ENCODE measurements at regions not wholly inside any gene's neighbourhood (a gene's known extent, or its start where the extent isn't known, plus 50 kb on each side); places are given as distances from the start of the nearest gene placed in this dataset.
"Not testable (repeated sequence)": the region's sequence is repeated elsewhere in the genome, so short reads cannot be mapped to it uniquely, and the experiment has no call there.

DNA sequence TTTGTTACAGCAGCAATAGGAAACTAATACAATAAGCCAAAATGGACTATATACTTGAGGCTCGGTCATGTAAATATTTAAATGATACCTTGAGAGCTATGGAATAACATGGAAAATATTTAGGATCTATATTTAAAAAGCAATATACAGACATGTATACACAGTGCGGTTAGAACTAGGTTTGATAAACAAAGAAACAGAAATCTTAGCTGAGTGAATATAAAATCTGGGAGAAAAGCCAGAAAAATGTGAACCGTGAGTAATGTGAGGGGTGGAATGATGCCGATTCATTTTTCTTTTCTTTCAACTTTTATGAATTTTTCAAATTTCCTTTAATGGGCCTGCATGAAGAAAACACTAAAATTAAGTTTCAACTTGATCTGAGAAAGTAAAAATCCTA is 104.1 kb downstream of the ATXN3L start:
- TF ChIP-seq, protein P1, sequence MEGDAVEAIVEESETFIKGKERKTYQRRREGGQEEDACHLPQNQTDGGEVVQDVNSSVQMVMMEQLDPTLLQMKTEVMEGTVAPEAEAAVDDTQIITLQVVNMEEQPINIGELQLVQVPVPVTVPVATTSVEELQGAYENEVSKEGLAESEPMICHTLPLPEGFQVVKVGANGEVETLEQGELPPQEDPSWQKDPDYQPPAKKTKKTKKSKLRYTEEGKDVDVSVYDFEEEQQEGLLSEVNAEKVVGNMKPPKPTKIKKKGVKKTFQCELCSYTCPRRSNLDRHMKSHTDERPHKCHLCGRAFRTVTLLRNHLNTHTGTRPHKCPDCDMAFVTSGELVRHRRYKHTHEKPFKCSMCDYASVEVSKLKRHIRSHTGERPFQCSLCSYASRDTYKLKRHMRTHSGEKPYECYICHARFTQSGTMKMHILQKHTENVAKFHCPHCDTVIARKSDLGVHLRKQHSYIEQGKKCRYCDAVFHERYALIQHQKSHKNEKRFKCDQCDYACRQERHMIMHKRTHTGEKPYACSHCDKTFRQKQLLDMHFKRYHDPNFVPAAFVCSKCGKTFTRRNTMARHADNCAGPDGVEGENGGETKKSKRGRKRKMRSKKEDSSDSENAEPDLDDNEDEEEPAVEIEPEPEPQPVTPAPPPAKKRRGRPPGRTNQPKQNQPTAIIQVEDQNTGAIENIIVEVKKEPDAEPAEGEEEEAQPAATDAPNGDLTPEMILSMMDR (conservative IDR thresholded peaks at IDR 0.05), result no peak
- Mint-ChIP-seq H3K4me1 (ENCODE audit: unreplicated experiment) (peaks cover 6% of the 10 kb centered on the region), H3K4me3 (no peak overlapping the region), H3K36me3 (no peaks in the 10 kb centered on the region), H3K9me3 (peaks cover 5% of the 10 kb centered on the region), H3K27me3 (no peaks in the 10 kb centered on the region), H3K27ac (no peak overlapping the region)
- DNase-seq (ENCODE audit: extremely low spot score, unreplicated experiment), result no peak

DNA sequence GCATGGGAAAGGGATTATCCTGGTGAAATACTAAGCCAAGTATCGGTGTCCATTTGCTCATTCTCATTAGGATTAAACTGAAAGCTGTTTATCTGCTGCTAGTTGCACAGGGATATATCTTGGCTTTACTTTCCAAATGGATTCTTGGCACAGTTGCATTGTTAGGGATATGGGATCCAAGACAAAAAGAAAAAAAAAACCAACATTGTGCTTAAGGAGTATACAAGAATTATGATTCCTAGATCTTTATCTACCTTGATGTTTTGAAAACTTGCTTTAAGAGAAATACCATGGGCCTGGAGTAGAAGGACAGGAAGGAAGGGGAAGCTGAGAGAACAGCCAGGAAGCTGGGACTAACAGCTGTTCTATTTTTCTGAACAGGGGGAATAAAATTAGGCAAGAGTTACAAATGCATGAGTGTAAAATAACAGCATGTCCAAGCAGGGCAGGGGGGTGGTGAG is 107.6 kb downstream of the ATXN3L start:
- TF ChIP-seq, protein P1 (conservative IDR thresholded peaks at IDR 0.05), result no peak
- Mint-ChIP-seq H3K36me3 (no peaks in the 10 kb centered on the region), H3K4me3 (no peak overlapping the region), H3K4me1 (ENCODE audit: unreplicated experiment) (peaks cover 5% of the 10 kb centered on the region), H3K9me3 (peaks cover 5% of the 10 kb centered on the region), H3K27ac (no peak overlapping the region), H3K27me3 (no peaks in the 10 kb centered on the region)
- no peak for DNase-seq (ENCODE audit: extremely low spot score, unreplicated experiment)

DNA sequence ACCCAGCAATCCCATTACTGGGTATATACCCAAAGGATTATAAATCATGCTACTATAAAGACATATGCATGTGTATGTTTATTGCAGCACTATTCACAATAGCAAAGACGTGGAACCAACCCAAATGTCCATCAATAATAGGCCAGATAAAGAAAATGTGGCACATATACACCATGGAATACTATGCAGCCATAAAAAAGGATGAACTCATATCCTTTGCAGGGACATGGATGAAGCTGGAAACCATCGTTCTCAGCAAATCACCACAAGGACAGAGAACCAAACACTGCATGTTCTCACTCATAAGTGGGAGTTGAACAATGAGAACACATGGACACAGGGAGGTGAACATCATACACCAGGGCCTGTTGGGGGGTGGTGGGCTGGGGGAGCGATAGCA is 109.7 kb downstream of the ATXN3L start:
- H3K27ac Mint-ChIP-seq; H3K27me3 Mint-ChIP-seq; H3K9me3 Mint-ChIP-seq; H3K4me3 Mint-ChIP-seq; H3K36me3 Mint-ChIP-seq; DNase-seq (ENCODE audit: extremely low spot score, unreplicated experiment); H3K4me1 Mint-ChIP-seq (ENCODE audit: unreplicated experiment): not testable (repeated sequence)

DNA sequence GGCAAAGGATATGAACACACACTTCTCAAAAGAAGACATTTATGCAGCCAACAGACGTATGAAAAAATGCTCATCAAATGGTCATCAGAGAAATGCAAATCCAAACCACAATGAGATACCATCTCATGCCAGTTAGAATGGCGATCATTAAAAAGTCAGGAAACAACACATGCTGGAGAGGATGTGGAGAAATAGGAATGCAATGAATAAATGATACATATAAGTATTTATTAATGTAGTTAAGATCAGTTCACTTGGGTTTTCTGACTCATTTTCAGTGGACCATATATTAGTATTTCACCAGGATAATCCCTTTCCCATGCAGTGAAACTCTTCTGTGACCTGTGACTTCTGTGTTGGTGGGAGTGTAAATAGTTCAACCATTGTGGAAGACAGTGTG is 110.1 kb downstream of the ATXN3L start:
- not testable (repeated sequence) for H3K27ac Mint-ChIP-seq; H3K4me3 Mint-ChIP-seq; H3K4me1 Mint-ChIP-seq (ENCODE audit: unreplicated experiment); DNase-seq (ENCODE audit: extremely low spot score, unreplicated experiment); H3K27me3 Mint-ChIP-seq; H3K36me3 Mint-ChIP-seq; H3K9me3 Mint-ChIP-seq

- no peaks in the 10 kb centered on the region for H3K36me3 Mint-ChIP-seq
- TF ChIP-seq, protein P1 (conservative IDR thresholded peaks at IDR 0.05), result no peak
- H3K4me1 Mint-ChIP-seq (ENCODE audit: unreplicated experiment), result peaks cover 4% of the 10 kb centered on the region
- no peaks in the 10 kb centered on the region for H3K27me3 Mint-ChIP-seq
- no peak for DNase-seq (ENCODE audit: extremely low spot score, unreplicated experiment)
- H3K27ac Mint-ChIP-seq, result no peak overlapping the region
- H3K4me3 Mint-ChIP-seq, result no peak overlapping the region
- H3K9me3 Mint-ChIP-seq, result no peaks in the 10 kb centered on the region
Observed at GRCh38 chrX:13208281-13208935, 111.4 kb downstream of the ATXN3L start.

DNA sequence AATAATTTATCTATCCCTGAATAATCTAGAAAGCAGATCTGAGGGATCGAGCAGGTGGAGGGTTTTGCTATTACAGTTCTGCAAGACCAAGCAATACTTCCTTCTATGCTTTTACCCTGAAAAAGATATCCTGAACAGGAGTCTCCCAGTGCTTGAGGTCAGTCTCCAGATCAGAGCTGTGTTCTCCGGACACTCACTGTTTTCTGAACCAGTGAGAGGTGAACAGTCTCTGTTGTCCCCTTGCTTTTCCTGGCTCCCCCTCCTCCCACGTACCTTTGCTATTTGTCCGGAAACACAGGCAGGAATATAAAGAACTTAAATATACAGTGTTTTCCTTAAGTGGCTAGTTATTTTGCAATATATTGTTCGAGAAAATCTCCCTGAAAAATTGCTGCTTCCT is 116.6 kb downstream of the ATXN3L start:
- Mint-ChIP-seq H3K27ac (no peak overlapping the region), H3K4me1 (ENCODE audit: unreplicated experiment) (peaks cover 22% of the 10 kb centered on the region), H3K27me3 (no peaks in the 10 kb centered on the region), H3K4me3 (no peak overlapping the region), H3K9me3 (no peaks in the 10 kb centered on the region), H3K36me3 (no peaks in the 10 kb centered on the region)
- TF ChIP-seq, protein P1 (conservative IDR thresholded peaks at IDR 0.05), result no peak
- DNase-seq (ENCODE audit: extremely low spot score, unreplicated experiment), result no peak

Measured in type B pancreatic cell (in vitro differentiated cells).